HG02623 (cell line): ENCODE measurements at regions not wholly inside any gene's neighbourhood (a gene's known extent, or its start where the extent isn't known, plus 50 kb on each side); places are given as distances from the start of the nearest gene placed in this dataset.

ENCODE experiments used
- ATAC-seq: cut with Tn5 transposase; IDR thresholded peaks from one replicate; pipeline ENCODE4 v1.9.1; 2021; ENCODE audit warnings: moderate library complexity; ENCODE audit not compliant: unreplicated experiment

GRCh38 chr3:102177075-102177755, 257.6 kb upstream of the ZPLD1 start:
- no peak for ATAC-seq

GRCh38 chr3:102178817-102179216, 256.0 kb upstream of the ZPLD1 start:
- no peak for ATAC-seq

- ATAC-seq, result peak; percentile 51
These were observed 255.3 kb upstream of the ZPLD1 start for GRCh38 chr3:102179326-102180177.

- peak; percentile 32 for ATAC-seq
These were observed 254.4 kb upstream of the ZPLD1 start for GRCh38 chr3:102180280-102180931.

- no peak for ATAC-seq
These were observed 253.5 kb upstream of the ZPLD1 start for GRCh38 chr3:102181175-102181920.

GRCh38 chr3:102182162-102182561, 252.7 kb upstream of the ZPLD1 start:
- no peak for ATAC-seq

GRCh38 chr3:102183186-102183585, 251.6 kb upstream of the ZPLD1 start:
- no peak for ATAC-seq

- ATAC-seq, result no peak
These were observed 251.2 kb upstream of the ZPLD1 start for GRCh38 chr3:102183623-102184022.

- no peak for ATAC-seq
These were observed 245.3 kb upstream of the ZPLD1 start for GRCh38 chr3:102189541-102189940.

GRCh38 chr3:102189956-102190723, 244.7 kb upstream of the ZPLD1 start:
- ATAC-seq, result no peak

- no peak for ATAC-seq
These were observed 242.2 kb upstream of the ZPLD1 start for GRCh38 chr3:102192575-102192974.

- ATAC-seq, result no peak
These were observed 241.6 kb upstream of the ZPLD1 start for GRCh38 chr3:102193255-102193654.

GRCh38 chr3:102194001-102194400, 240.8 kb upstream of the ZPLD1 start:
- ATAC-seq, result no peak

GRCh38 chr3:102194760-102195159, 240.1 kb upstream of the ZPLD1 start:
- no peak for ATAC-seq

- no peak for ATAC-seq
These were observed 239.4 kb upstream of the ZPLD1 start for GRCh38 chr3:102195198-102195948.

GRCh38 chr3:102200126-102200525, 234.7 kb upstream of the ZPLD1 start:
- no peak for ATAC-seq

GRCh38 chr3:102200560-102200959, 234.3 kb upstream of the ZPLD1 start:
- ATAC-seq, result no peak

GRCh38 chr3:102205647-102206046, 229.2 kb upstream of the ZPLD1 start:
- ATAC-seq, result no peak

- ATAC-seq, result no peak
These were observed 228.2 kb upstream of the ZPLD1 start for GRCh38 chr3:102206511-102207031.
